Stimulated activated naive CD4-positive, alpha-beta T cell (primary cell): ENCODE measurements at regions not wholly inside any gene's neighbourhood (a gene's known extent, or its start where the extent isn't known, plus 50 kb on each side); places are given as distances from the start of the nearest gene placed in this dataset.
"Not testable (repeated sequence)": the region's sequence is repeated elsewhere in the genome, so short reads cannot be mapped to it uniquely, and the experiment has no call there.

Experiments
- DNase-seq, 6 experiments: peaks; one replicate each; lab custom pipeline; 2025; lab: John Stamatoyannopoulos, UW

GRCh38 chr1:116298213-116298579 is 74.8 kb upstream of the ATP1A1 start:
- DNase-seq, result not testable (repeated sequence)

DNA sequence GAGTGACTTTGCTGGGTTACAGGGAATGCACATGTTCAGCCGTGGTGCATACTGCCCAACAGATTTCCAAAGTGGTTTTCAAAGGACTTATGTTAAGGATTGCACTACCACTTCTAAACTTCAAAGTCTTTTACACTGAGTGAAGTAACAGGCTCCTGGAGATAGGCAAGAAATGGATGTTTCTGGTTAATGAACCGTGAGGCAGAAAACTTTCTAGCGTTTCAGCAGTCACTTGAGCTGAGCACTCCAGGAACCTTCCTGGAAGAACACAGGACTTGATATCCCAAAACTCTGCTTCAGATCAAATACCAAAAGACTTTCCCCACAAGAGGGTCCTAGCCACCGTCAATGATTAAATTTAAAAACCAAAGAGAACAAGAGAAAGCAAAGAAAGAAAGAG is 74.3 kb upstream of the ATP1A1 start:
- no peak for DNase-seq

- no peak for DNase-seq
Observed at GRCh38 chr1:116299248-116299647, 73.8 kb upstream of the ATP1A1 start.

DNA sequence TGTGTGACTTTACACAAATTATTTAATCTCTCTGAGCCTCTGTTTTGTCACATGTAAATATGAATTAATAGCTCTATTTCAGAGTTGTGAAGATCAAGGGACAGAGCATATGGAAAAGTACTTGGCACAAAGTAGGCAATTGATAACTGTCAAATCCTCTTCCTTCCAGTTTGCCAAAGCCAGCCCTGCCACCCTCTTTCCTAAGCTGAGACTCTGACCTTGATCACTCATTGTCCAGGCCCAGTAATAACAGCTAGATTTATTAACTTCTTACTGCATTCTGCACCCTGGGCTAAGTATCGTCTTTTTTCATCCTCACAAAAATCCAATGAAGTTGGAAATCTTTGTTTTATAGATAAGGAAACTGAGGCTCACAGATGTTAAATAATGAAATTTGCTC is 70.8 kb upstream of the ATP1A1 start:
- DNase-seq, result no peak

GRCh38 chr1:116306102-116306501 is 66.9 kb upstream of the ATP1A1 start:
- no peak for DNase-seq

DNA sequence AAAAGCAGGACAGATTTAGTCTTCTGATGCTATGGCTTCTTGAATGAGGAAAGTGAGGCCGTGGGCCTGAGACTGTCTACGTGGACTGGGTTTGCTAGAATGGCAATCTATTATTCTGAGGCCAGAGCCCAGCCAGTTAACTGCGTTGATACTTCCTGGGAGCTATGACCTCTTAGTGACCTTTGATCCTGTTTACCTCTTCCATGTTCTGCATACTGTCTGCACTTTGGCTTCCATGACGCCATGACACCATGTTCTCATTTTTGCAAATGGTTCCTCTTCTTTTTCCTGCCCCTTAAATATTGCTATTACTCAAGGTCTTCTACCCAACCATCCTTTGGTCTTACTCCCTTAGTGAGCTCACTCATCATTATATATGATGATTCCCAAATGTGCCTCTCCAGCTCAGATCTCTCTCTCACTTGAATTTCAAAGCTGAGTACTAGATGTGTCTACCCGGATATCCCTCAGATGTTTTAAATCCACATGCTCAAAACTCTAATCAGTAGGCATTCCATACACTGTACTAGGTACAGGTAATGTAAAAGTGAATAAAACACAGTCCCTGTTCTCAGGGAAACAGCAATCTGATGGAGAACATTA is 66.1 kb upstream of the ATP1A1 start:
- no peak for DNase-seq

GRCh38 chr1:116308276-116308675 is 64.8 kb upstream of the ATP1A1 start:
- DNase-seq, result no peak

GRCh38 chr1:116309090-116309870 is 63.8 kb upstream of the ATP1A1 start:
- no peak for DNase-seq

DNA sequence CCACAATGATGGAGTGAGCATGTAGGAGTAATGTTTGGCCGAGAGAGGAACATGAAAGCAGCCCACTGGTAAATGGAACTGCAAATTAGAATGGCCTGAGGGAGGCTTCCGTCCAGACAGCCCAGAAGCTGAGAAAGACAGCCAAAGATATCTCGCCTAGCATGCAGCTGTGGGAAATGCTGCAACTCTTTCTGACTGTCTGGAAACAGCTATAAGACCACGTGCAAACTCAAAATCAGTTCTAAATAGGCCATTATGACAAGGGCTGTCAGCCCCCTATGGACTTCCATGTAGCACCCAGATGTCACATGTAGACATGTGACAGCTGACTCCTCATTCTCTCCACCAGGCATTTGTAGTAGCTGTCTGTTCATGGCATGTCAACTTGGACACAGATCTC is 62.9 kb upstream of the ATP1A1 start:
- DNase-seq, result no peak

DNA sequence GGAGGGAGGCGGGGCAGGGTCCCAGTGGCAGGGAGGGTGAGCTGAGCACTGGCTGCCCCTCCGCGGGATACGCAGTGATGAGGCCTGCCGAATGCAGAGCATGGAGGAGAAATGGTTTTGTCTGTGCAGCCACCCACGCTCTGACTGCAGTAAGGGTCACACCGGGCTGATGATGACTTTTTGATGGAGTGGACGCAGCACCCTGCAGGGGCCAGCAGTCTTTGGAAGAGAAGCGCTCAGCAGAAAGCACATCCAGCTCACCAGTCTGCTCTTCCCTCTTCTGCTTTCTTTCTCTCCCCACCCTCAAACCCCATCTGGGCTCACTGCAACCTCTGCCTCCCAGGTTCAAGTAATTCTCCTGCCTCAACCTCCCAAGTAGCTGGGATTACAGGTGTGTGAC is 61.9 kb upstream of the ATP1A1 start:
- DNase-seq, result no peak

DNA sequence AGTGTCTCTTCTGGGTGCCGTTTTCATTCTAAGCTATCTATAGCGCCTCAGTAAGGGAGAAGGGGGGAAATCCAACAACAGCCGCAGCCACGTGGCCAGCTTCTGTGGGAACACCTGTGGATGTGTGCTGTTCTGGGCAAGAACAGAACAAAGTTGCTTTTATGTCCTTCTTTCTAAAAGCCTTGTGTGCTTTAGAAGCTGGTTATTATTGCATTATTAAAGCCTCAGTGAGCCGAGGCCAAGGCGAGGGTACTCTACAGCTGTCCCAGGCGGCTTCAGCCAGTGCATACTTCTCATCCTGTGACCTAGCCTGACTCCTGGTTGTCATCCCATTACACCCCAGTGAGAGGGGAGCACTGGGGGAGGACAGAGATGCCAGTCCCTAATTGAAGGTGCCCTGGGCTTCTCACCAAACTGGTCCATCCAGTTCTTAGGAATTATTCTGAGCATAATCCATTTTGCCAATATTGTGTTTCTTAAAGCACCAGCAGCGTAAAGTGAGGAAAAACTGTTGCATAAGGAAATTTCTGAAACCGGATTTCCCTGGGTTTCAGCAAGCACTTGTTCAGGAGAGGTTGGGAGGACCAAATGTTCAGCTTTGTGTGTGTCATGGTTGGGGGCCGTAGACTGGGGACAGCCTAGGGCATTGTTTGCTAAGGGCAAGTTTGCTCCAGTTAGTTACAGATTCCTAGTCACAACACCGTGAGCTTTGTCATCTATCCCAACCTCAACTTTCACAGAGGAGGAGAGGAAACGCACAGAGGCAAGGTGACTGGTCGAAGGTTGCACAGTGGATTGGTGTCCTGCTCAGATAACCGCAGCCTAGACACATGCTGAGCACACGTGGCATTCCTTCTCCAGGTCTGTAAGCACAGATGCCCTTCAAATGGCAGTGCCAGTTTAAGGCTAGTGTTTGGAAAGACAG is 61.0 kb upstream of the ATP1A1 start:
- DNase-seq, result no peak

DNA sequence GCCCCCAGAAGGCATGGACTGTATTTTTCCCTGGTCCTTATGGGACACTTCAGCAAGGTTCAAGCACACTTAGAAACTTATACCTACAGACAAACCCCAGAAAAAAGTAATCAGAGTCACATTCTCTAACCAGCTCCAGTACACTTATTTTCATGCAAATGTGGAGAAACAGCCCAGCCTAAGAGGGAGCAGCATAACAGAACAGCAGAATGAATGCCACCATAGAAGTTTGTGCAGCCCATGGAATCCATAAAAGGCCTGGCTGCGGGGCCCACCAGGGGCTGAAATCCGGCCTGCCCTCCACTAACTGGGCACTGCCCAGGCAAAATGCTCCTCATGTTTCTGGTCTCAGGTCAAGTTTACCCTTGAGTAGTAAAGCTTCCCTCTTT is 60.4 kb upstream of the ATP1A1 start:
- DNase-seq, result no peak

- DNase-seq, result no peak
Observed at GRCh38 chr1:116313776-116314175, 59.3 kb upstream of the ATP1A1 start.

- DNase-seq, result no peak
Observed at GRCh38 chr1:116314305-116314919, 58.6 kb upstream of the ATP1A1 start.

- DNase-seq, result no peak
Observed at GRCh38 chr1:116316373-116316772, 56.7 kb upstream of the ATP1A1 start.

DNA sequence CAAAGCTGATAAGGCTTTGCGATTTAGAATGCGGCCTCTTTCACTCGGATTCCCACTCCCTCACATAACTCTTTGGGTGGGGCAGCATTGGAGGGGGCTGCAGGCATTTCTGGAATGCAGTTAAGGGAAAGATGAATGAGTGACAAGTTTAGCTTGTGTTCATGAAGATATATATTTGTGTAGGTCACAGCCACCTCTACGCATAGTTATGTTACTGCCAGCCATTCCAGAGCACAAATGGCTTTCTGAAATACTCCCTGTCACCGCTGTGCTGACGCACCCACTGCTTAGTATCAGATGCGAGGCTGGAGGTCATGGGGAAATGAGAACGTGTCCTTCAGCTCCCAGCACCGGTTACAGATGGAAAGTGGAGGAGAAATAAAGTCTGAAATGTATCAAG is 54.1 kb upstream of the ATP1A1 start:
- DNase-seq, result no peak

GRCh38 chr1:116320874-116321273 is 52.2 kb upstream of the ATP1A1 start:
- no peak for DNase-seq

GRCh38 chr1:116321766-116322175 is 51.3 kb upstream of the ATP1A1 start:
- peak in 2 of 6 experiments; percentile 12 to 27 for DNase-seq

DNA sequence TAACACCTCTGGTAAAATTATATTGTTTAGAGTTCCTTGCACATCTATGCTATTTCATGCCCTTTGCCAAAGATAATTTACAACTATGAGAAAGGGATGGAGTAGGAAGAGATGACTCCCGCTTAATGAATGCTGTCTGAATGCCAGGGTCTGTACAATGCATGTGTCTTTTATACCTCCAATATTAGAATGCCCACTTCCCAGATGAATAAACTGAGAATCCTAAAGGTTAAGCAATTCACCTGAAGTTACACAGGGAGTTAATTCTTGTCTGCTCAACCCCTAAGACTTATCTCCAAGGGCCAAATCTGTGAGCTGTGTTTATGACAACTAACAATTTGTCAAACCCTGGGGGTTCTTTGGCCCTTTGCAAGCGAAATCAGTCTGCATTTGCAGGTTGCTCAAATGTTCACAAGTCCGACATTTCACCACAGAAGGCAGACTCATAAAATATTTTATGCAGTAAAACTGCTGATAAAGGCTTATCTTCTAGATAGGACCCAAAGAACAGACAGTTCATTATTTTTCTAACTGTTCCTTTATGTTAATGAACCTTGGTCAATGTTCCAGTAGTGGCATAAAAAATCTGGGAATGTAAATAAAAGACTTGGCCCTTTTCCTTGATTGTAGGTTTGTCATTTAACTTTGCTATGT is 50.2 kb upstream of the ATP1A1 start:
- no peak for DNase-seq
